ENCODE measurements at regions not wholly inside any gene's neighbourhood (a gene's known extent, or its start where the extent isn't known, plus 50 kb on each side); places are given as distances from the start of the nearest gene placed in this dataset.

GRCh38 chr1:185398599-185398998 lies 81.6 kb upstream of the IVNS1ABP start:
- no peak for TF ChIP-seq CTCF (IDR thresholded peaks at IDR 0.05)
- no peak for TF ChIP-seq POLR2A (IDR thresholded peaks at IDR 0.05)
